ENCODE measurements at regions not wholly inside any gene's neighbourhood (a gene's known extent, or its start where the extent isn't known, plus 50 kb on each side); places are given as distances from the start of the nearest gene placed in this dataset.
A peak's percentile ranks its signal among the peaks of the same experiment; 100 is the strongest.

- peak; percentile 1 for DNase-seq (ENCODE audit: low read depth)
Measured at GRCh38 chr7:88429382-88429781, 122.7 kb upstream of the STEAP4 start.

DNA sequence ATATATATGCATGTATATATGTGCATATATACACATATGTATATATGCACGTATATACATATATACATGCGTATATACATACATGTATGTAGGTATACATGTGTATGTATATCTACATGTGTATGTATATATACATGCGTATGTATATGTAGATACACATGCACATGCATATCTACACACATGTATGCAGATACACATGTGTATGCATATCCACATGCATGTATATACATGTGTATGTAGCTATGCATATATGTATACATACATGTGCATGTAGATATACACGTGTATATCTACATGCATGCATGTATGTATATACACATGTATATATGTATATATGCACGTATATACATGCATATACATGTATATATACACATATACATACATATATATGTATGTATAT is 95.8 kb upstream of the STEAP4 start:
- DNase-seq (ENCODE audit: low read depth): no peak

DNA sequence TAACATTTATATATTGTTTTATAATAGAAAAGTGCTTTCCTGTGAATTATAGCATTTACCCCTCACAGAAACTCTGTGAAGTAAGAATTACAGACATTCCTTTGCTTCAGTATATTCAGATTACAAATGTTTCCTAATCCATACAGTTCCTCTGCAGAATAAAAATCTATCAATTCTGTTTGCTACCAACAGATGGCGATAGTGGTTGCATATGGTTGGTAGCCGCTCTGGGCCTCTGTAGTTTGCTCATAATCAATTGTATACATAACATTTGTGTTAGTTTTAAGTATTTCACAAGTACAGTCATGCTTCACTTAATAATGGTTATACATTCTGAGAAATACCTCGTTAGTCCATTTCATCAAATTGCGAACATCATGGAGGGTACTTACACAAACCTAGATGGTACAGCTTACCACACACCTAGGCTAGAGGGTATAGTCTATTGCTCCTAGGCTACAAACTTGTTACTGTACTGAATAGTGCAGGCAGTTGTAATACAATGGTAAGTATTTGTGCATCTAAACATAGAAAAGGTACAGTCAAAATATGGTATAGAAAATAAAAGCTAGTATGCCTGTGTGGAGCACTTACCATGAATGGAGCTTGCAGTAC is 94.4 kb upstream of the STEAP4 start:
- DNase-seq (ENCODE audit: low read depth): no peak

GRCh38 chr7:88399696-88400240 is 93.1 kb upstream of the STEAP4 start:
- DNase-seq (ENCODE audit: low read depth): no peak

GRCh38 chr7:88399036-88399435 is 92.3 kb upstream of the STEAP4 start:
- no peak for DNase-seq (ENCODE audit: low read depth)

- no peak for DNase-seq (ENCODE audit: low read depth)
Measured at GRCh38 chr7:88398459-88398858, 91.8 kb upstream of the STEAP4 start.

- no peak for DNase-seq (ENCODE audit: low read depth)
Measured at GRCh38 chr7:88396948-88397322, 90.2 kb upstream of the STEAP4 start.

DNA sequence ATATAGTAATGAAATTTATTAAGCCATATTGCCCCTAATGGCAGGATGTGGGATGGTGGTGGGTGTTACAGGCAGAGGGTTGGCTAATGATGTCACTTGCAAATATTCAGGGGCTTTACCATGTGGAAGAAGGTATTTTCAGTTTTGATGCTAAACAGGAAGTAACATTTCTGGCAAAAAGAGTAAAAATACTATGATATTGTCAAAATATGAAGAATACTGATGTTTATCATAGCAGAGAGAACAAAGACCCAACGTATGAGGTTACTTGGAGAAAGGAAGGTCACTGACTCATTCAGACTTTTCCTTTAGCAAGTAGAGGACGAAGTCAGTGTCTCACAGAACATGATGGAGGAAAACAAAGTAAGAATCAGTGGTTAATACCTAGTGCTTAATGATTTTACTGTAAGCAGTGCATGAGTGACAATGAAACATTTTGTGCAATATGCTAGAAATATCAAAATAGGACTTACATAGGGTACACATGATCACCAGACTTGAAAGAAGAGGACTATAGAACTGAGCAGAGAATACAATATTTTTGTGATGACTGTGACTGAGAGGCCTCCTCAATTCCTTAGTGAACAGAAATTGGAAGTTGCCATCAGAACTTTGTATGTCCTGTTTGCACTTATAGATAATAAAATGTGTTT is 89.7 kb upstream of the STEAP4 start:
- DNase-seq (ENCODE audit: low read depth): no peak

DNA sequence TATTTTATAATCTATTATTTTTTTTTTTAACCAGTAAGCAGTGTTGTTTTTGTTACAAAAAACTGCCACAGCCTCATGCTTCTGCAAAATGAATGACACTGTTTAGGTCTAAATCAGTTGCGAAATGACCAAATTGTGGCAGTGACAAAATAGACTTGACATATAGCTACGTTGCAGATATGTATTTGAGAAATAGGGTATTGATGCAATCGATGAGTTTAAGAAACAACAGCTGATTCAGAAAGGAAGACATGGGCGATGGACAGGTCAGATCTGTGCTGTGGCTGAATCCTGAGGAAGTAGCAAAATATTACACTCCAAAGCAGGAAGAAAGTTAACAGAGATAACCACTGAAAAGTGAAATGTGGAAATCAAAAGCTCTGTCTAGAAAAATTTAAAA is 89.0 kb upstream of the STEAP4 start:
- no peak for DNase-seq (ENCODE audit: low read depth)

DNA sequence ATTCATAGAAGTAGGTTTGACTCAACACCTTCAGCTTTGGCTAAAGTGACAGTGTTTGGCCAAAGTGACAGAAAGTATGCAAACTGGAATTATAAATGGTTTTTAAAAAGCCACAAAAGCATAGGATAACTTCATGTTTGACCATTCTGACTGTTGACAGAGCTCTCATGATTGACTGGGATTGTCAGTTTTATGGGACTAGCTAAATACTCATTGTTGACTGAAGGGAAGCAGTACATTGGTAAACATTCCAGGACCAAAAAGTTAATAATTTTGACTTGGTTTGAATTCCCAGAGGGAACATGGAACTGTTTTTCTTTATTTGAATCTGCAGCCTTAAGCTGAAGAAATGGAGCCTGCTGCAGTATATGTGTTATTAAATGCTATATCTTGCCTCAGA is 84.6 kb upstream of the STEAP4 start:
- no peak for DNase-seq (ENCODE audit: low read depth)

- no peak for DNase-seq (ENCODE audit: low read depth)
Measured at GRCh38 chr7:88387368-88387767, 80.7 kb upstream of the STEAP4 start.

DNA sequence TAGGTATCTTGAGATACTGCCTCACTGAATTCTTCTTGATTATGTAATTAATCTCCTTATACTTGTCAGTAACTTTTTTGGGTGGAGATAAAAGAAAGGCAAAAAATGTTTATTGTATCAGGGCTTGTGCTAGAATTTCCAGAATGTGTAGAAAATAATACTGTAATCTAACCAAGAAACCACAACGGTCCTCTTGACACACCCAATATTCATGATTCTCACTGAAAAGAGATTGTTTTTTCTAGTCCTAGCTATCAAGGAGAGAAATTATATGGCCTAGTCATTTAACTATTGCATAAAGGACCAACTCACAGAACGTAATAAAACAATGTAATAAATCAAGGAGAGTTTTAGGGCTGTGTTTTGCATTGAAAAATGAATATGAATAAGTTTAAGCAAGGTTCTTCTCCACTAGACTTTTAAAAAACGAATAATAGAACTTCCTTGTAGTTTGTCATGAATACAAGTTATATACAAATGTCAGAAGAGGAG is 80.0 kb upstream of the STEAP4 start:
- DNase-seq (ENCODE audit: low read depth): no peak

GRCh38 chr7:88377434-88377833 is 70.7 kb upstream of the STEAP4 start:
- no peak for DNase-seq (ENCODE audit: low read depth)

DNA sequence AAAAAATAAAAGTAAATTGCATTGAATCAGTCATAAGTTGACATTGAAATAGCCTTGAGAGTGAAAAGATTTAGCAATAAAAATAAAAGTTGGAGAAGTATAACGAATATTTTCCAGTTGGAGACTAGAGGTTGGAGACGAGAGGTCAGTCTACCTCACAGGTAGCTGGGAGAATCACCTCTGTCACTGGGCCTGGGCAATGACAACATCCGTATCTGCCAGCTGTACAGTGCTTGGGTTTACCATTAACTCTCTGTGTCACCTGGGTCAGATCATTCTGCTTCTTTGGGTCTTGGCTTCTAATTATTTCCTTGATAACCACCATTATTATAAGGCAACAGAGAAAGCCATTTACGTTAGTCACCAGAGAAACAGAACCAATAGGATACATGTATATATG is 62.0 kb upstream of the STEAP4 start:
- no peak for DNase-seq (ENCODE audit: low read depth)

GRCh38 chr7:88366845-88367244 is 60.2 kb upstream of the STEAP4 start:
- no peak for DNase-seq (ENCODE audit: low read depth)

GRCh38 chr7:88363869-88364268 is 57.2 kb upstream of the STEAP4 start:
- DNase-seq (ENCODE audit: low read depth): no peak

- DNase-seq (ENCODE audit: low read depth): no peak
Measured at GRCh38 chr7:88363249-88363648, 56.6 kb upstream of the STEAP4 start.

DNA sequence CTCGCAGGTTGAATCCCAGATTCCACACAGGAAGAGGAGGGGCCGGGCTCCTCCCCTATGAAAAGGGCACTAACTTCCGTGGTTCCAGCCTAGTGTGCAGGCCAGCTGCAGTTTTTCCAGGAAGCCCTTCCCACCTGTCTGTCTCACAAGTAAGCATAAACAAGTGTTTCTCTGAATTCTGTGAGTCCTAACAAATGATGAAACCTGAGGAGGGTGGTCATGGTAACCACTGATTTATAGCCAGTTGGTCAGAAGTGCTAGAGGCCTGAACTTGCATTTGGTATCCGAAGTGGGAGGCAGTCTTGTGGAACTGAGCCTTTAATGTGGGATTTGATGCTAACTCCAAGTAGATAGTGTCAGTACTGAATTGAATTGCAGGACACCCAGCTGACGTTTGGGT is 54.7 kb upstream of the STEAP4 start:
- no peak for DNase-seq (ENCODE audit: low read depth)

GRCh38 chr7:88358881-88359280 is 52.2 kb upstream of the STEAP4 start:
- DNase-seq (ENCODE audit: low read depth): no peak

- DNase-seq (ENCODE audit: low read depth): no peak
Measured at GRCh38 chr7:88358526-88358838, 51.8 kb upstream of the STEAP4 start.

- DNase-seq (ENCODE audit: low read depth): no peak
Measured at GRCh38 chr7:88357781-88358525, 51.3 kb upstream of the STEAP4 start.

DNA sequence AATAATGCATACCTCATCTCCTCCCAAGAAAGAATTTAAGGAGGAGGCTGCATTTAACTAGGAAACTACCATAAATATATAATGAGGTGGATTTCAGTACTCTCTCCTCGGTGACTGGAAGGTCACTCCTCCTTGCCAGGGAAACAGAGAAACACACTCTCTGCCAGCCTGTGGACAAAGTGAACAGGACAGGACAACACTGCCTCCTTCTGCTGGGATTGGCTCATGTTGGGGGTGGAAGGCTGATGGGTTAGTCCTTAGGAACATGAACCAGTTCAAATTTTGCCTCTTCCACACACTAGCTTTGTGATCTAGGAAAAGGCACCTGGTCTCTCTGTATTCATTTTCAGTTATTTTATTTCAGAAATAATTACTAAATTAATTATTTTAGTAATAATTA is 50.6 kb upstream of the STEAP4 start:
- peak; percentile 6 for DNase-seq (ENCODE audit: low read depth)

Measured in iris pigment epithelial cell (primary cell).